Activated CD8-positive, alpha-beta T cell treated with anti-CD3 and anti-CD28 coated beads, Interleukin-2, amount 10 ng/mL, durations not matched to agents 7 days and 5 days (primary cell): ENCODE measurements at regions not wholly inside any gene's neighbourhood (a gene's known extent, or its start where the extent isn't known, plus 50 kb on each side); places are given as distances from the start of the nearest gene placed in this dataset.
A peak's percentile ranks its signal among the peaks of the same experiment; 100 is the strongest.

Experiments used
- ATAC-seq: fragments of 150-1000 bp; cut with Tn5 transposase; one replicate; pipeline ENCODE4 v1.10.0; 2021; ENCODE audit warnings: moderate library complexity
- CTCF ChIA-PET: fragments of 350-600 bp; sonication (Branson Sonifier 250); formaldehyde crosslinking; loops from one replicate; lab custom pipeline; 2021; ENCODE audit warnings: antibody characterized with exemption; lab: Charles Lee
- POLR2A ChIA-PET: fragments of 350-600 bp; sonication (Branson Sonifier 250); formaldehyde crosslinking; loops from one replicate; lab custom pipeline; 2021; ENCODE audit warnings: antibody characterized with exemption; lab: Charles Lee
- DNase-seq: peaks from one replicate; pipeline ENCODE4 v3.0.0-alpha.2; 2020
- H3K27ac Mint-ChIP-seq: one replicate; pipeline ENCODE4 v1.8.0; 2021; ENCODE audit warnings: mild to moderate bottlenecking, mixed read lengths
- H3K27me3 Mint-ChIP-seq: one replicate; pipeline ENCODE4 v1.8.0; 2021; ENCODE audit warnings: low read depth, mixed read lengths
- H3K36me3 Mint-ChIP-seq: one replicate; pipeline ENCODE4 v1.8.0; 2021; ENCODE audit warnings: low read depth, mixed read lengths
- H3K4me1 Mint-ChIP-seq: one replicate; pipeline ENCODE4 v1.8.0; 2021; ENCODE audit warnings: low read depth, mixed read lengths
- H3K4me3 Mint-ChIP-seq: one replicate; pipeline ENCODE4 v1.8.0; 2021; ENCODE audit warnings: mild to moderate bottlenecking, mixed read lengths
- H3K9me3 Mint-ChIP-seq: one replicate; pipeline ENCODE4 v1.8.0; 2022; ENCODE audit warnings: mixed read lengths; ENCODE audit not compliant: insufficient read depth

GRCh38 chr1:221794079-221794670 lies 52.3 kb upstream of the DUSP10 start:
- H3K27me3 Mint-ChIP-seq: no peaks in the 10 kb centered on the region
- H3K9me3 Mint-ChIP-seq: peaks cover 7% of the 10 kb centered on the region
- no peak overlapping the region for H3K4me3 Mint-ChIP-seq
- H3K36me3 Mint-ChIP-seq: peaks cover 14% of the 10 kb centered on the region
- DNase-seq: no peak
- POLR2A ChIA-PET: interaction anchor here (1.2 to 1.7 kb wide), 2 partner anchors 10 to 52 kb away, joined by 3 to 4 read pairs; partner anchors contain the start of gene DUSP10
- H3K4me1 Mint-ChIP-seq: peaks cover 25% of the 10 kb centered on the region
- peak overlapping the region; percentile 44 for H3K27ac Mint-ChIP-seq
- peak; percentile 68 for ATAC-seq
- CTCF ChIA-PET: interaction anchor here (0.7 to 1.5 kb wide), 3 partner anchors 8 to 35 kb away, joined by 3 to 5 read pairs (median 3); no protein-coding TSS in a partner anchor

DNA sequence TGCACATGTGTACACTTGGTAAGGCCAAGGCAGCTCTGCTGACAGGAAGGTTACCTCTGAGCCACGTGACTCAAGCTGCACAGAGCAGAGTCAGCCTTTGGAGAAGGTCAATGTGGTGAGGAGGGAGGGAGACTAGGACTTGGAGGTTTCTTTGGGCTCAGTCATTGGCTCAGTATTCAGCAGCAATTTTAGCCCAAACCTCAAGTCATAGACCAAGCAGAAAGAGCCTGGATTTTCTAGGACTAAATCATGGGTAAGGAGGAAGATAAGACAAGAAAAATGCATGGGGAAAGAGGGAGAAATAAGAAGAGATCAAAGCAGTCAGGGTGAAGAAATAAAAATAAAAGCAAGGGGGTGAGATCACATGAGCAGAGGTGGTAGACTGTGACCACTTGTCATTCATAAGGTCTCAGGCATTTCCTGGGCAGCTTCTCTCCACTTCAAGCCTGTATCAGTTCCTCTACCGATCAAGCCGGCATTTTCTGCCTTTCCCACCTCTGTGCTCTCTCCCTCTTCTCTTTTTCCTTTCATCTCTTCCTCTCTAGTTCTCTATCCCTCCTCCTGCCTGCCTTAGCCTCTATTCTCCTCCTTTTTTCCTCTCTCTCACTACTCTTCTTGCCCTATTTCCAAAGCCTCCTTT lies 51.7 kb upstream of the DUSP10 start:
- CTCF ChIA-PET: interaction anchor here (1.0 to 1.5 kb wide), 2 partner anchors 8 to 15 kb away, joined by 3 to 5 read pairs; no protein-coding TSS in a partner anchor
- no peaks in the 10 kb centered on the region for H3K27me3 Mint-ChIP-seq
- no peak overlapping the region for H3K4me3 Mint-ChIP-seq
- peaks cover 25% of the 10 kb centered on the region for H3K4me1 Mint-ChIP-seq
- peaks cover 12% of the 10 kb centered on the region for H3K36me3 Mint-ChIP-seq
- POLR2A ChIA-PET: interaction anchor here (1.7 kb wide), 1 partner anchor 10 kb away, joined by 4 read pairs; no protein-coding TSS in a partner anchor
- ATAC-seq: peak; percentile 36
- H3K9me3 Mint-ChIP-seq: peaks cover 6% of the 10 kb centered on the region
- H3K27ac Mint-ChIP-seq: peak overlapping the region; percentile 44
- no peak for DNase-seq

GRCh38 chr1:221791846-221792245 lies 50.0 kb upstream of the DUSP10 start:
- ATAC-seq: no peak
- no peak overlapping the region for H3K4me3 Mint-ChIP-seq
- peaks cover 2% of the 10 kb centered on the region for H3K9me3 Mint-ChIP-seq
- no peak overlapping the region for H3K27ac Mint-ChIP-seq
- peaks cover 25% of the 10 kb centered on the region for H3K4me1 Mint-ChIP-seq
- no peak for DNase-seq
- ChIA-PET CTCF (interaction anchor here (0.6 kb wide), 1 partner anchor 217 kb away, joined by 3 read pairs; no protein-coding TSS in a partner anchor), POLR2A (no interaction called here)
- no peaks in the 10 kb centered on the region for H3K27me3 Mint-ChIP-seq
- H3K36me3 Mint-ChIP-seq: peaks cover 8% of the 10 kb centered on the region
